K562 (cell line): ENCODE measurements at regions not wholly inside any gene's neighbourhood (a gene's known extent, or its start where the extent isn't known, plus 50 kb on each side); places are given as distances from the start of the nearest gene placed in this dataset.
A peak's percentile ranks its signal among the peaks of the same experiment; 100 is the strongest.

Source experiments
- ATF1 ChIP-seq, 2 experiments: fragments of 450-650 bp in 1 of 2; IDR thresholded peaks; 2 replicates each; pipeline ENCODE4 v1.6.1; 2016; ENCODE audit warnings: missing compliant biosample characterization in 1 of 2, missing genetic modification characterization in 1 of 2
- CREB3 ChIP-seq: fragments of 450-650 bp; conservative IDR thresholded peaks from 2 replicates; pipeline ENCODE4 v1.6.1; 2016; ENCODE audit warnings: missing genetic modification characterization, low read depth, mild to moderate bottlenecking, missing compliant biosample characterization, moderate library complexity
- CTBP1 ChIP-seq: fragments of 450-650 bp; IDR thresholded peaks from 2 replicates; pipeline ENCODE4 v1.6.1; 2016; ENCODE audit warnings: borderline replicate concordance
- DDX20 ChIP-seq: fragments of 450-650 bp; IDR thresholded peaks from 2 replicates; pipeline ENCODE4 v1.6.1; 2016; ENCODE audit warnings: missing genetic modification characterization, low read depth, mild to moderate bottlenecking, missing compliant biosample characterization, moderate library complexity
- GTF2A2 ChIP-seq: IDR thresholded peaks from 2 replicates; pipeline ENCODE4 v1.6.1; 2016; ENCODE audit warnings: mild to moderate bottlenecking, missing genetic modification characterization, missing compliant biosample characterization
- MITF ChIP-seq: IDR thresholded peaks from 2 replicates; pipeline ENCODE4 v1.6.1; 2014; ENCODE audit warnings: antibody characterized with exemption
- NCOR1 ChIP-seq: fragments of 450-650 bp; IDR thresholded peaks from 2 replicates; pipeline ENCODE4 v1.6.1; 2016; ENCODE audit warnings: mild to moderate bottlenecking, moderate library complexity
- OTX1 ChIP-seq: fragments of 450-650 bp; formaldehyde crosslinking; IDR thresholded peaks from 2 replicates; pipeline ENCODE4 v1.4.0; 2022; ENCODE audit warnings: mild to moderate bottlenecking
- POLR2H ChIP-seq: IDR thresholded peaks from 2 replicates; pipeline ENCODE4 v1.6.1; 2016; ENCODE audit warnings: missing genetic modification characterization, low read depth, mild to moderate bottlenecking, control low read depth, missing compliant biosample characterization, moderate library complexity
- ZBTB34 ChIP-seq: fragments of 250-450 bp; sonication (Bioruptor Pico); IDR thresholded peaks from 2 replicates; pipeline ENCODE4 v1.8.0; 2021; ENCODE audit warnings: mild to moderate bottlenecking, moderate library complexity
- ZFPM2 ChIP-seq: fragments of 250-450 bp; sonication (Bioruptor Pico); IDR thresholded peaks from 2 replicates; pipeline ENCODE4 v1.5.1; 2022; ENCODE audit warnings: mild to moderate bottlenecking
- ZKSCAN8 ChIP-seq: fragments of 200-800 bp; sonication (Bioruptor generic); IDR thresholded peaks from 2 replicates; pipeline ENCODE4 v1.6.1; 2016; ENCODE audit warnings: missing genetic modification characterization, missing compliant biosample characterization
- ZNF445 ChIP-seq: fragments of 250-450 bp; sonication (Bioruptor Pico); IDR thresholded peaks from 2 replicates; pipeline ENCODE4 v1.4.0; 2020; ENCODE audit warnings: low read depth, mild to moderate bottlenecking, moderate library complexity
- TF ChIP-seq, protein P1 (sequence below): fragments of 450-650 bp; conservative IDR thresholded peaks from 2 replicates; pipeline ENCODE4 v1.6.1; 2016; ENCODE audit warnings: missing genetic modification characterization, low read depth, mild to moderate bottlenecking, control low read depth, missing compliant biosample characterization
- TF ChIP-seq, protein P2 (sequence below): sonication (generic); formaldehyde crosslinking; IDR thresholded peaks from 2 replicates; pipeline ENCODE4 v1.8.0; 2023; ENCODE audit warnings: mild to moderate bottlenecking, missing genetic modification reagents
- TF ChIP-seq, protein P3 (sequence below): sonication (generic); formaldehyde crosslinking; IDR thresholded peaks from 2 replicates; pipeline ENCODE4 v1.8.0; 2022; ENCODE audit warnings: mild to moderate bottlenecking, missing genetic modification reagents
- TF ChIP-seq, protein P4 (sequence below): sonication (generic); formaldehyde crosslinking; IDR thresholded peaks from 2 replicates; pipeline ENCODE4 v1.8.0; 2022; ENCODE audit warnings: missing genetic modification reagents, mild to moderate bottlenecking, moderate library complexity, borderline replicate concordance

GRCh38 chr6:28615955-28616747 is 90.5 kb downstream of the GPX5 start (continued):
- TF ChIP-seq CTBP1: peak; percentile 98
- TF ChIP-seq, protein P1, sequence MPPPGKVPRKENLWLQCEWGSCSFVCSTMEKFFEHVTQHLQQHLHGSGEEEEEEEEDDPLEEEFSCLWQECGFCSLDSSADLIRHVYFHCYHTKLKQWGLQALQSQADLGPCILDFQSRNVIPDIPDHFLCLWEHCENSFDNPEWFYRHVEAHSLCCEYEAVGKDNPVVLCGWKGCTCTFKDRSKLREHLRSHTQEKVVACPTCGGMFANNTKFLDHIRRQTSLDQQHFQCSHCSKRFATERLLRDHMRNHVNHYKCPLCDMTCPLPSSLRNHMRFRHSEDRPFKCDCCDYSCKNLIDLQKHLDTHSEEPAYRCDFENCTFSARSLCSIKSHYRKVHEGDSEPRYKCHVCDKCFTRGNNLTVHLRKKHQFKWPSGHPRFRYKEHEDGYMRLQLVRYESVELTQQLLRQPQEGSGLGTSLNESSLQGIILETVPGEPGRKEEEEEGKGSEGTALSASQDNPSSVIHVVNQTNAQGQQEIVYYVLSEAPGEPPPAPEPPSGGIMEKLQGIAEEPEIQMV: peak; percentile 34; the same call in 1 of the 2 replicates
- TF ChIP-seq, protein P2, sequence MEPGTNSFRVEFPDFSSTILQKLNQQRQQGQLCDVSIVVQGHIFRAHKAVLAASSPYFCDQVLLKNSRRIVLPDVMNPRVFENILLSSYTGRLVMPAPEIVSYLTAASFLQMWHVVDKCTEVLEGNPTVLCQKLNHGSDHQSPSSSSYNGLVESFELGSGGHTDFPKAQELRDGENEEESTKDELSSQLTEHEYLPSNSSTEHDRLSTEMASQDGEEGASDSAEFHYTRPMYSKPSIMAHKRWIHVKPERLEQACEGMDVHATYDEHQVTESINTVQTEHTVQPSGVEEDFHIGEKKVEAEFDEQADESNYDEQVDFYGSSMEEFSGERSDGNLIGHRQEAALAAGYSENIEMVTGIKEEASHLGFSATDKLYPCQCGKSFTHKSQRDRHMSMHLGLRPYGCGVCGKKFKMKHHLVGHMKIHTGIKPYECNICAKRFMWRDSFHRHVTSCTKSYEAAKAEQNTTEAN (CRISPR knock-in tag): peak; percentile 94; the same call in 1 of the 2 replicates
- peak; percentile 63; the same call in 1 of the 2 replicates for TF ChIP-seq ZBTB34 (CRISPR knock-in tag)
- TF ChIP-seq POLR2H: peak; percentile 95
- TF ChIP-seq DDX20 (tag): no peak
- TF ChIP-seq MITF: peak; percentile 31; the same call in 1 of the 2 replicates
- peak; percentile 63; the same call in 1 of the 2 replicates for TF ChIP-seq ZKSCAN8 (CRISPR knock-in tag)
- TF ChIP-seq ZNF445 (CRISPR knock-in tag): no peak
- TF ChIP-seq, protein P3, sequence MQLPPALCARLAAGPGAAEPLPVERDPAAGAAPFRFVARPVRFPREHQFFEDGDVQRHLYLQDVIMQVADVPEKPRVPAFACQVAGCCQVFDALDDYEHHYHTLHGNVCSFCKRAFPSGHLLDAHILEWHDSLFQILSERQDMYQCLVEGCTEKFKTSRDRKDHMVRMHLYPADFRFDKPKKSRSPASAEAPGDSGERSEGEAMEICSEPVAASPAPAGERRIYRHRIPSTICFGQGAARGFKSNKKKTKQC (CRISPR knock-in tag): peak; percentile 99
- peak; percentile 84 for TF ChIP-seq CREB3 (tag)
- TF ChIP-seq GTF2A2: no peak; the same call in 1 of the 2 replicates
- TF ChIP-seq ZFPM2 (CRISPR knock-in tag): no peak
- no peak for TF ChIP-seq ATF1 (CRISPR knock-in tag; IDR thresholded peaks at IDR 0.05)
- peak; percentile 93 for TF ChIP-seq ATF1 (tag; IDR thresholded peaks at IDR 0.05)
- TF ChIP-seq, protein P4, sequence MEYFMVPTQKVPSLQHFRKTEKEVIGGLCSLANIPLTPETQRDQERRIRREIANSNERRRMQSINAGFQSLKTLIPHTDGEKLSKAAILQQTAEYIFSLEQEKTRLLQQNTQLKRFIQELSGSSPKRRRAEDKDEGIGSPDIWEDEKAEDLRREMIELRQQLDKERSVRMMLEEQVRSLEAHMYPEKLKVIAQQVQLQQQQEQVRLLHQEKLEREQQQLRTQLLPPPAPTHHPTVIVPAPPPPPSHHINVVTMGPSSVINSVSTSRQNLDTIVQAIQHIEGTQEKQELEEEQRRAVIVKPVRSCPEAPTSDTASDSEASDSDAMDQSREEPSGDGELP (CRISPR knock-in tag): peak; percentile 94
- TF ChIP-seq OTX1 (CRISPR knock-in tag): no peak
- peak; percentile 66 for TF ChIP-seq NCOR1
